ENCODE measurements at regions not wholly inside any gene's neighbourhood (a gene's known extent, or its start where the extent isn't known, plus 50 kb on each side); places are given as distances from the start of the nearest gene placed in this dataset.

DNA sequence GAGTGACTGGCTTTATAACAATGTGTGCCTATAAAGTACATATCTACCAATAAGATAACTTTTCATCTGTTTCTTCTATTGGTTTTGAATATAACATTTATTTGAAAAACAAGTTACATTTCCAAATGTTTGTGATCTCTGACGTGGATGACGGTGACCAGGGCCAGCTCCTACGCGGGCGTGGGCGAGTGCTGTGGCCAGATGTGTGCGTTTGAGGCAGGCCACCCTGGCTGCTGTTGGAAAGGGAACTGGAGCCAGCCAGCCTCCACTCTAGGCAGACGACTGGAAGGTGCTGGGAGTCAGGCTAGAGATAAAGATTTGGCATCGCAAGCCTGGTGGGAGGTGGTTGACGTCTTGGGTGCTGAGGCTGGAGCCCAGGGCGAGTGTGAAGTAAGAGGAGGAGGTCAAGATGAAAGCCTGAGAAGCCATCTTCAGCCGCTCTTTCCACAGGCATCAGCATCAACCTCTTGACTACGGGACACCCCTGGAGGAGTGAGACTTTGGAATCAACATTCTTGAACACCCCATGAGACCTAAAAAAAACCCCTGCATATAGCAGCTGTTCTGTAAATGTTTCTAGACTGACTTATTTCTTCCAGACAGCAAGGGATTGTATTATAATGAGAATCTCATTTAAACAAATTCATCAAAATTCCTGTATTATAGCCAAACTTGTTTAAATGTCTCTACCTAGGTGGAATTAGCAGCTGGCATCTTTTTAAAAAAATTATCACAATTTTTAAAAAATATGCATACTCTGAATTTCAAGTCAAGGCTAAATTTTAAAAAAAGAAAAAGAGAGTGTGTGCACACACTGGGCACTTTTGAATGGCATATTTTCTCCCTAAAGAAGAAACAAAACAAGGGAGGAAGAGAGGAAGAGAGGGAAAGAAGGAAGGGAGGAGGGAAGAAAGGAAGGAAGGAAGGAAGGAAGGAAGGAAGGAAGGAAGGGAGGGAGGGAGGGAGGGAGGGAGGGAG, 112.5 kb upstream of the SLC44A3 start:
- no peak overlapping the region for H3K4me3 ChIP-seq (replicated peaks; ENCODE audit: low read depth, low read length)
- DNase-seq (ENCODE audit: low read depth): peak; percentile 89
- TF ChIP-seq, protein P1, sequence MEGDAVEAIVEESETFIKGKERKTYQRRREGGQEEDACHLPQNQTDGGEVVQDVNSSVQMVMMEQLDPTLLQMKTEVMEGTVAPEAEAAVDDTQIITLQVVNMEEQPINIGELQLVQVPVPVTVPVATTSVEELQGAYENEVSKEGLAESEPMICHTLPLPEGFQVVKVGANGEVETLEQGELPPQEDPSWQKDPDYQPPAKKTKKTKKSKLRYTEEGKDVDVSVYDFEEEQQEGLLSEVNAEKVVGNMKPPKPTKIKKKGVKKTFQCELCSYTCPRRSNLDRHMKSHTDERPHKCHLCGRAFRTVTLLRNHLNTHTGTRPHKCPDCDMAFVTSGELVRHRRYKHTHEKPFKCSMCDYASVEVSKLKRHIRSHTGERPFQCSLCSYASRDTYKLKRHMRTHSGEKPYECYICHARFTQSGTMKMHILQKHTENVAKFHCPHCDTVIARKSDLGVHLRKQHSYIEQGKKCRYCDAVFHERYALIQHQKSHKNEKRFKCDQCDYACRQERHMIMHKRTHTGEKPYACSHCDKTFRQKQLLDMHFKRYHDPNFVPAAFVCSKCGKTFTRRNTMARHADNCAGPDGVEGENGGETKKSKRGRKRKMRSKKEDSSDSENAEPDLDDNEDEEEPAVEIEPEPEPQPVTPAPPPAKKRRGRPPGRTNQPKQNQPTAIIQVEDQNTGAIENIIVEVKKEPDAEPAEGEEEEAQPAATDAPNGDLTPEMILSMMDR (IDR thresholded peaks at IDR 0.05; ENCODE audit: low read length, missing control alignments): no peak

DNA sequence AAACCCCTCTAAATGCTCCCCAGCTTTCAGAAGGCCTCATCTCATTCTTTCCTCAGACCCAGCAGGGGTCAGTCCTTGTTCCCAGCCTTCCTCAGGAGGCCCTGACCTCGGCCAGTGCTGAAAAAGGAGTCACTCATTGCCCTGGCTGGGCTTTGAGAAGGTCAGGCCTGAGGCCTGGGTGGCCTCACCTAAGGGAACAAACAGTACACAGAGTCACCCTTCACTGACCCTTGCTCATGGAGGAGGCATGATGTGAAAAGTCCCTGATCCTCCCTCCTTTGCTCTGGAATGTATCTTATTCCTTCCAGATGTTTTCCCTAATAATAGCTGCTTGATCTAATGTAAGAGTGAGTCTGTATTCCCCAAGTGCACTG, 117.7 kb upstream of the SLC44A3 start:
- peak; percentile 46 for DNase-seq (ENCODE audit: low read depth)
- TF ChIP-seq, protein P1 (IDR thresholded peaks at IDR 0.05; ENCODE audit: low read length, missing control alignments): no peak
- H3K4me3 ChIP-seq (replicated peaks; ENCODE audit: low read depth, low read length): no peak overlapping the region

DNA sequence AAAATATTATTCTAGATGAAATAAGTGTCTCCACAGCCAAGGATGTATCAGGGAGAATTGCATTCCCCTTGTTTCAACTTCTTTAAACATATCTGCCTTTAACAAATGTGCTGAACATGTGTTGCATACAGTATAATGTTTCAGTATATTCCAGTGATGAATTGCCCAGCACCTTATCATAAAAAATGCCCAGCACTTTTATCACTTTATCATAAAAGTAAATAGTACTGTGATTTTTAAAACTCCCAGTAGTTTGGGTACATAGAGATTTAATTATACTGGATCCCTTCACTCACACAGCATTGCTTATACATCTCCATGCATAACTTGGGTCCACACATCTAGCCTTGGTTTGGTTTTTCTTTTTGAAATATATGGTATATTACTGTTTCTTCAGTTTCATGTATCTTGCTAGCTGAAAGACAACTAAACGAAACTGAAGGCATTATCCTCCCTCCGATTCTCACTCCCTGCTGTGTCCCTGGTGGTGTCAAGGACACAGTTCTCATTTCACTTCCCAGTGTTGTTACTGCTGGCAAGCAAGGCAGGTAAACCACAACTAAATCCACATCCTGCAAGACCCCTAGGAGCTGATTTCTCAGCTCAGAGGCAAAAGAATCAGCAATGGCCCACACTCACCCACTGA, 118.2 kb upstream of the SLC44A3 start:
- no peak for DNase-seq (ENCODE audit: low read depth)
- no peak overlapping the region for H3K4me3 ChIP-seq (replicated peaks; ENCODE audit: low read depth, low read length)
- TF ChIP-seq, protein P1 (IDR thresholded peaks at IDR 0.05; ENCODE audit: low read length, missing control alignments): no peak

DNA sequence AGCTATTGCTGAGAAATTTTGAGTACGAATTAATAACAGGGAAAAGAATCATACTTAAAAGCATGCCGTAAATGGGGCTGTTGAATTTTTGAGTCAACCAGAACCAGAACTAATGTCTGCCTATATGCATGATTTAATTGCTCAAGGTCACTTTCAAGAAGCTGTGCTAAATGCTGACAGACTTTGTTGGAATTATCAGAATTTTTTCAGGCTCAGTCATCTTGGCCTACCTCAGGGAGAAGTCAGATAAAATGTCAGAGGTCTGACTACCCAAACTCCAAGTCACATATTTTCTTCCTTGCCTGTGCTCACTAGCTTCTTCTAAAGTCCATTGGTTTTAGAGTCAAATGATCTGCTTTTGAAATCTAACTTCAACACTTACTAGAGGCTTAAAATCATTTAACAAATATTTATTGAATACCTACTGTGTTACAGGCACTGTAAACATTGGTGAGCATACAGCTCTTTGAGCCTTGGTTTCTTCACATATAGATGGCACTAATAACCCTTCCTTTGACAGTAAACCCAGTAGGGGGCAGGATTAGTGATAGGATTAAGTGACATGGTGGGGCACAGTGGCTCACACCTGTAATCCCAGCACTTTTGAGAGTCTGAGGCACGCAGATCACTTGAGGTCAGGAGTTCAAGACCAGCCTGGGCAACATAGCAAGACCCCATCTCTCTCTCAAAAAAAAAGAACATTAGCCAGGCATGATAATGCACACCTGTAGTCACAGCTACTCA, 121.2 kb upstream of the SLC44A3 start:
- H3K4me3 ChIP-seq (replicated peaks; ENCODE audit: low read depth, low read length): no peak overlapping the region
- peak; percentile 35 for DNase-seq (ENCODE audit: low read depth)
- TF ChIP-seq, protein P1 (IDR thresholded peaks at IDR 0.05; ENCODE audit: low read length, missing control alignments): no peak

DNA sequence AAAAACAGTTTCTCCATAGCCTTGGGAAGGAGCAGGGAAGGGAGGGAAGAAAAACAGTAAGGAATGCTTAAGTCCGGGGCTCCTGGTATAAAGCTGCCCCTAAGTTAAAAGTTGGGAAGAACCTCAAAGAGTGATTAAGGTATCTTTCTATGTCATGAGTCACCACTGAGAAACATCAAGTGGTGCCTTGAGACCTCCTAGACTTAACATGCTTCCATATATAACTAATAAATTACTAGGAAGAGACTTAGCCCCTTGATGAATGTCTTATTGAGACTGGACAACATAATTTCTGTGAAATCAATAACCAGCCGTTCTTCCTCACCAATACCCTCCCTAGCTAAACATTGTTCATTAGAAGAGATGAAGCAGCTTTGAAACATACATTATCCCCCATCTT, 121.8 kb upstream of the SLC44A3 start:
- DNase-seq (ENCODE audit: low read depth): no peak
- H3K4me3 ChIP-seq (replicated peaks; ENCODE audit: low read depth, low read length): no peak overlapping the region
- TF ChIP-seq, protein P1 (IDR thresholded peaks at IDR 0.05; ENCODE audit: low read length, missing control alignments): no peak

DNA sequence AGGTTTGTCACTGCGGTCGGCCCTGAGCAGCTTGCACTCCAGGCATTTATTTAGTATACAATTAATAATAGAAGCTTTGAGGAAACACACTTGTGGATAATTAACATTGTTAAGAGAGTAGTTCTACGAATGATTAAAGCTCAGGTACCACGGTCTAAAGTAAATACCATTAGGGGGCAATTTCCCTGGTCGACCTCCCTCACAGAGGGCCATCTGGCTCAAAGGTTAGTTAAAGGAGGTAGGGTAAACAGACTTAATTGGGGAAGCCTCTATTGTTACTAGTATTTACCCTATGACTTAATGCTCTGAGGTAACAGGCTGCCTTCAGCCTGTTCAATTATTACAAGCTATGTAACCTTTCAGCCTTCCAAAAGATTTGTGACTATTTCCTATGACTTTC, 122.3 kb upstream of the SLC44A3 start:
- H3K4me3 ChIP-seq (replicated peaks; ENCODE audit: low read depth, low read length): no peak overlapping the region
- DNase-seq (ENCODE audit: low read depth): no peak
- TF ChIP-seq, protein P1 (IDR thresholded peaks at IDR 0.05; ENCODE audit: low read length, missing control alignments): no peak

Data from fibroblast of pulmonary artery (primary cell).